ENCODE measurements at regions not wholly inside any gene's neighbourhood (a gene's known extent, or its start where the extent isn't known, plus 50 kb on each side); places are given as distances from the start of the nearest gene placed in this dataset.

DNA sequence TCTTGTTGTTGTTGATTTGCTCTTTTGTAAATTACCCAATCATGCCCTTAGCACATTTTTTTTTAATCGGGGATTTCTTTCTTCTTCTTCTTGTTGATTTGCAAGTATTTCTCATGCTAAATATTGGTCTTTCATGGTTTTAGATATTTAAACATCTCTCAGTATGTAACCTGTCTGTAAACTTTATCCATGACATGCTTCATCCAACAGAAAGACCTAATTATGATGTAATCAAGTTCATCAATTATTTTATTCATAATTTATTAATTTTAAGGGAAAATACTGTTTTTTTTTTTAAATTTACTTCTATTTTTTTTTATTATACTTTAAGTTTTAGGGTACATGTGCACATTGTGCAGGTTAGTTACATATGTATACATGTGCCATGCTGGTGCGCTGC lies 69.8 kb downstream of the TNFSF18 start:
- DNase-seq (ENCODE audit: low read depth), result no peak
